NCI-H146 treated with DMSO at 0.1 percent for 48 hours (cell line): ENCODE measurements at regions not wholly inside any gene's neighbourhood (a gene's known extent, or its start where the extent isn't known, plus 50 kb on each side); places are given as distances from the start of the nearest gene placed in this dataset.

Source experiments
- DNase-seq: peaks from one replicate; lab custom pipeline; 2025; ENCODE audit not compliant: unreplicated experiment; lab: John Stamatoyannopoulos, UW

GRCh38 chr13:40186626-40187323 is 479.7 kb downstream of the FOXO1 start:
- no peak for DNase-seq

- peak; percentile 3 for DNase-seq
Measured at GRCh38 chr13:40187324-40187795, 479.1 kb downstream of the FOXO1 start.

GRCh38 chr13:40187841-40188591 is 478.4 kb downstream of the FOXO1 start:
- no peak for DNase-seq

GRCh38 chr13:40189426-40189825 is 477.0 kb downstream of the FOXO1 start:
- DNase-seq, result no peak

- no peak for DNase-seq
Measured at GRCh38 chr13:40189898-40190630, 476.4 kb downstream of the FOXO1 start.

GRCh38 chr13:40190641-40191100 is 475.8 kb downstream of the FOXO1 start:
- peak; percentile 8 for DNase-seq

- DNase-seq, result no peak
Measured at GRCh38 chr13:40191186-40191980, 475.1 kb downstream of the FOXO1 start.

GRCh38 chr13:40192452-40192851 is 474.0 kb downstream of the FOXO1 start:
- no peak for DNase-seq

GRCh38 chr13:40192858-40193257 is 473.6 kb downstream of the FOXO1 start:
- DNase-seq, result no peak

- no peak for DNase-seq
Measured at GRCh38 chr13:40193286-40194223, 472.9 kb downstream of the FOXO1 start.

- DNase-seq, result no peak
Measured at GRCh38 chr13:40194224-40194806, 472.1 kb downstream of the FOXO1 start.

- peak; percentile 4 for DNase-seq
Measured at GRCh38 chr13:40197049-40197448, 469.4 kb downstream of the FOXO1 start.

GRCh38 chr13:40197936-40198595 is 468.4 kb downstream of the FOXO1 start:
- no peak for DNase-seq

- no peak for DNase-seq
Measured at GRCh38 chr13:40200273-40200978, 466.0 kb downstream of the FOXO1 start.

GRCh38 chr13:40204246-40204645 is 462.2 kb downstream of the FOXO1 start:
- no peak for DNase-seq

- DNase-seq, result no peak
Measured at GRCh38 chr13:40205771-40206240, 460.6 kb downstream of the FOXO1 start.

GRCh38 chr13:40206241-40207000 is 460.0 kb downstream of the FOXO1 start:
- DNase-seq, result no peak
